Body of pancreas (tissue), 4 donors: ENCODE measurements at regions not wholly inside any gene's neighbourhood (a gene's known extent, or its start where the extent isn't known, plus 50 kb on each side); places are given as distances from the start of the nearest gene placed in this dataset.

ENCODE experiments used
- POLR2A ChIP-seq, 3 donors: fragments of 450-650 bp; IDR thresholded peaks; one replicate each; pipeline ENCODE4 v1.6.1; 2016; ENCODE audit warnings: antibody characterized with exemption in 3 of 3, mild to moderate bottlenecking in 2 of 3
- TF ChIP-seq, protein P1 (sequence below), 7 experiments: fragments of 450-650 bp in 4 of 7; fragments of 200-600 bp in 3 of 7; sonication (generic) in 3 of 7; IDR thresholded peaks; one replicate each; pipeline ENCODE4 v1.5.1; 2016 to 2019; ENCODE audit warnings: antibody characterized with exemption in 7 of 7

DNA sequence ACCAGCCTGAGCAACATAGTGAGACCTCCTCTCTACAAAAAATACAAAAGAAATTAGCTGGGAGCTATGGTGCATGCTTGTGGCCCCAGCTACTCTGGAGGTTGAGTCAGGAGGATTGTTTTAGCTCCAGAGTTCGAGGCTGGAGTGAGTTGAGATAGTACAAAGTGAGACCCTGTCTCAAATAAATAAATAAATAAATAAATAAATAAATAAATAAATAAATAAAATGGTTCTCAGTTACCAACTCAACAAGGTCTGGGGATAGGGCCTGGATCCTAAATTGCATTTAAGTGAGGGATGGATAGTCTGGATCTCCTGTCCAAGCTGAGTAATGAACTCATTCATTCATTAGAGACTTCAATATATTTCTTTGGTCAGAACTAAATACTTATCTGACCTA is 115.7 kb upstream of the IL1RAPL2 start:
- TF ChIP-seq POLR2A (IDR thresholded peaks at IDR 0.05), result no peak
- TF ChIP-seq, protein P1, sequence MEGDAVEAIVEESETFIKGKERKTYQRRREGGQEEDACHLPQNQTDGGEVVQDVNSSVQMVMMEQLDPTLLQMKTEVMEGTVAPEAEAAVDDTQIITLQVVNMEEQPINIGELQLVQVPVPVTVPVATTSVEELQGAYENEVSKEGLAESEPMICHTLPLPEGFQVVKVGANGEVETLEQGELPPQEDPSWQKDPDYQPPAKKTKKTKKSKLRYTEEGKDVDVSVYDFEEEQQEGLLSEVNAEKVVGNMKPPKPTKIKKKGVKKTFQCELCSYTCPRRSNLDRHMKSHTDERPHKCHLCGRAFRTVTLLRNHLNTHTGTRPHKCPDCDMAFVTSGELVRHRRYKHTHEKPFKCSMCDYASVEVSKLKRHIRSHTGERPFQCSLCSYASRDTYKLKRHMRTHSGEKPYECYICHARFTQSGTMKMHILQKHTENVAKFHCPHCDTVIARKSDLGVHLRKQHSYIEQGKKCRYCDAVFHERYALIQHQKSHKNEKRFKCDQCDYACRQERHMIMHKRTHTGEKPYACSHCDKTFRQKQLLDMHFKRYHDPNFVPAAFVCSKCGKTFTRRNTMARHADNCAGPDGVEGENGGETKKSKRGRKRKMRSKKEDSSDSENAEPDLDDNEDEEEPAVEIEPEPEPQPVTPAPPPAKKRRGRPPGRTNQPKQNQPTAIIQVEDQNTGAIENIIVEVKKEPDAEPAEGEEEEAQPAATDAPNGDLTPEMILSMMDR (IDR thresholded peaks at IDR 0.05), result no peak
